Inferior parietal cortex (tissue), 1 donor: ENCODE measurements at regions not wholly inside any gene's neighbourhood (a gene's known extent, or its start where the extent isn't known, plus 50 kb on each side); places are given as distances from the start of the nearest gene placed in this dataset.
"Not testable (repeated sequence)": the region's sequence is repeated elsewhere in the genome, so short reads cannot be mapped to it uniquely, and the experiment has no call there.

Experiments used
- DNase-seq: peaks from one replicate; pipeline ENCODE4 v3.0.0-alpha.2; 2016; ENCODE audit errors: extremely low spot score

DNA sequence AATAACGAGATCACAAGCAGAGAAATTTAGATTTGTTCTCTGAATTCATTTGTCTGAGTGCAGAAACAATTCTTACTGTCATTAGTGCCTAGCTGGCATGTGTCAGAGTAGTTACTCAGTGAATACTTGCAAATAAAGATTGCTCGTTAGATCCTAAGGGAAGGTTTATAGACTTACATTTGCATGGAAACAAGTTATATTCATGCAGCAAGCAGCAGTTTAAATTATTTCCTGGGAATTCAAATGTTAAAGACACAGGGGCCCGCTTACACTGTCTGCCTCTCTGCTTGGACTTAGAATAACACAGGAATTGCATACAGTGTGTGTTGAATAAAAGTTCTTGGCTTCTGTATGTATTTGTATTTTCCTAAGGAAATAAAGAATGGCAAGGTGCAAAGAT is 680.6 kb upstream of the NECTIN3 start:
- no peak for DNase-seq

DNA sequence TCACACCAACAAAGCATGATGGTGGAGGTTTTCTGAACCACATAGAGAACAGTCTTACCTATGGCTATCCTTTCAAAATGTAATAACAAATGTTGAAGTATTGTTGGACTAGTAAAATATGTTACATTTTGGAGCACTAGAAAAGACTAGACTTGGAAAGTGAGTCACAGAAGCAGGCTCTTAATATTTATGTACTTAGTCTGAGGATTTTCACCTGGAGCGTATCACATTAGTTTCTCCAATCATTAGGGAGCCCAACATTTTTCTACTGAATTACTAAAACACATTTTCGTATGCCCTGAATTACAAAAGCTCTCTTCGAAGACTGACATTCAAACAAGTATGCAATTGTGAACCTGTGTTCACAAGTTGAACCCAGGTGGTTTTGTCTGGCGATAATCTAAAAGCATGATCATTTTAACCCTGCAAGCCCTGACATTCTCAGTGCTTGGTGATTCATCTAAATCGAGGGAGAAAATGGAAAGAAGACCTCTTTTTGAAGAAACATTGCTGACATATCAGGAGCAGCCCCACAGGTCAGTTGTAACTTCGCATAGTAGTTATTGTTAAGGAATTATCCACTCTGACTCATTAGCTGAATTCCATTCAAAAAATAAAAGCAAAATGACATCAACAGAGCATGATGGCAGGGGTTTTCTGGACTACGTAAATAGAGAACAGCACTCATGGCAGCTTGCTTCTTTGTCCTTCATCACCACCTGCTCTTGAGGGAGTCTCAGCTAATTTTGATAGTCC is 679.8 kb upstream of the NECTIN3 start:
- DNase-seq: no peak

DNA sequence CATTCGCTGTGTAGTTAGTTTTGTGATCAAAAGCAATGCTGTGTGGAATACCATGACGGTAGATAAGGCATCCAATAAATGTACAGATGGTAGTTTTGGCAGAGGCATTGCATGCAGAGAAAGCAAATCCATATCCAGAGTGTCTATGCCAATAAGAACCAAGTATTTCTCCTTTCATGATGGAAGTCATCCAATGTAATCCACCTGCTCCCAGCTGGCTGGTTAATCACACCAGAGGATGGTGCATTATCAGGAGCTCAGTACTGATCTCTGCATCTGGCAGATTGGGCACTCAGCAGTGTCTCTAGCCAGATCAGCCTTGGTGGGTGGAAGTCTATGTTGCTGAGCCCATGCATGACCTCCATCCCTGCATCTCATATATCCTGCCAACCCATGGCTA is 677.7 kb upstream of the NECTIN3 start:
- DNase-seq: no peak

DNA sequence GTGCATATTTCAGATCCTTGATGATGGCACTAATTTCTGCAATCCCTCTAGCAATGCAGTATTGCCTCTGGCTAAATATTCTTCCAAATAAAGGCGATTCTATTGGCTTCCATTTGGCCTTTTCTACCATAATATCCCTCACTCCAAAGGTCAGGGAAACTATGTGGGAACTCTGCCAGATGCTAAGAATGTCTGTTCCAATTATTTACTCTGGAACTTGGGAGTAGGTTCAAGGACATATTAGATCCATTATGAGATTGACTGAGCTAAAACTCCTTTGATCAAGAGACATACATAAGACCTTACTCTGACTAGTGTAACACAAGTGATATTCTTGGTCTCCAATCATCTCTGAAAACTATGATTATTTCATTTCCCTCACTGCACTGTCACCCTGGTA is 674.5 kb upstream of the NECTIN3 start:
- DNase-seq: no peak

DNA sequence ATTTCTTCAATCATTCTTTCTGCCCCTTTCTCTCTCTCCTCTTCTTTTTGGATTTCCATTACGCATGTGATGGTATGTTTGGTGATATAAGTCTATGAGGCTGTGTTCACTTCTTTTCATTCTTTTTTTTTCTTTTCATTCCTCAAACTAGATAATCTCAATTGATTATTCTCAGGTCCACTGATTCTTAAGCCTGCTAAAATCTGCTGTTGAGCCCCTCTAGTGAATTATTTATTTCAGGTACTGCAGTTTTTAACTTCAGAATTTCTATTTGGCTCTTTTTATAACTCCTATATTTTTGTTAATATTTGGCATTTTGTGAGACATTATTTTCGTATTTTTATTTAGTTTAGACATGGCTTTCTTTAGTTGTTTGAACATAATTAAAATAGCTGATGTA is 671.3 kb upstream of the NECTIN3 start:
- no peak for DNase-seq

DNA sequence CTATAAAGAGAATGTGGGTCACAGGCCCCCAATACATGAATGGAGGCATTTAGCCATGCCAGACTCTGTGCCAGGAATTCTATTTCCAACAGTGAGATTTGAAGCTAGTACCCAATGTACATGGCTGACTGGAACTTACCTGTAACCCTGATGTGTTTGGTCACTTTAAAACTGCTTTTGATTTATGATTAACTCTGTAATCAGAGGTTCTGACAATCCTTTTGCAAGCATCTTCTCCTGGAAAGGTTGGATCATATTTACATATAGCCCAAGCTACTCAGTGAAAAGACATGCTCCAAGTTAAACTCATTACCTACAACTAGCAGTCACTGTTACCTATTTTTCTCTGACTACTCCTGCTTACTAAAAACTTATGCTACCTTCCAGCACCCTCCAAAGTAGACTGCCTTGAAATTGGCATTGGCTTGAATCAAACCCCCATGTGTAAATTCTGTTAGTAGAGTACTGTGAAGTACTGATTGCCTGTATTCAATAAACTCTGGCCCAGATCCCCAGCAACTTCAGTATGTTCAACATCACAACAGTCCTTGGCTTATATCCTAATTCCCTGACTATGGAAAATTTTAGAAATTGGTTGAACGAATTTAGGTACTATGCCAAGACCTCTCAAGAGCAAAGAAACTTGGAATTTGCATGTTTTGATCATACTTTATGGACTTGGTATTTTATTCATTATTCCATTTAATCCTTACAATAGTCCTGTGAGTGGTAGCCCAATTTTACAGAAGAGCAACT is 665.6 kb upstream of the NECTIN3 start:
- no peak for DNase-seq

DNA sequence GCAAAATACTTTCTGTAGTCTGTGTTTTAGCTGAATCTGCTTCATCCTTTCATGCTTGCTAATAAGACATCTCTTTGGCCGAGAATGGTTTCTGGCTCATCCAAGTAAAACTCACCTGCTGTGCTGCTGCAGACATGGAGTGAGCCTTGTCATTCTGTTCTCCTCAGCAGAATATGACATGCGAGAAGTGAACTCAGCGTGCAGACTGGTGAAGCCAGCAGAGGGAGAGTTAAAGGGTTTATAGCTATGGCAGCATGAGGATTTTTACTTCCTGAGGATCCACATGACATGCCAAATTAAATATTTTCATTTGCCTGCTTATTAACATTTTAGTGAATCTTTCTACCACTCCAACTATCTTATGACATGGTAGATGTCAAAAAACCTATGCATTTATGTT is 658.4 kb upstream of the NECTIN3 start:
- DNase-seq: no peak

DNA sequence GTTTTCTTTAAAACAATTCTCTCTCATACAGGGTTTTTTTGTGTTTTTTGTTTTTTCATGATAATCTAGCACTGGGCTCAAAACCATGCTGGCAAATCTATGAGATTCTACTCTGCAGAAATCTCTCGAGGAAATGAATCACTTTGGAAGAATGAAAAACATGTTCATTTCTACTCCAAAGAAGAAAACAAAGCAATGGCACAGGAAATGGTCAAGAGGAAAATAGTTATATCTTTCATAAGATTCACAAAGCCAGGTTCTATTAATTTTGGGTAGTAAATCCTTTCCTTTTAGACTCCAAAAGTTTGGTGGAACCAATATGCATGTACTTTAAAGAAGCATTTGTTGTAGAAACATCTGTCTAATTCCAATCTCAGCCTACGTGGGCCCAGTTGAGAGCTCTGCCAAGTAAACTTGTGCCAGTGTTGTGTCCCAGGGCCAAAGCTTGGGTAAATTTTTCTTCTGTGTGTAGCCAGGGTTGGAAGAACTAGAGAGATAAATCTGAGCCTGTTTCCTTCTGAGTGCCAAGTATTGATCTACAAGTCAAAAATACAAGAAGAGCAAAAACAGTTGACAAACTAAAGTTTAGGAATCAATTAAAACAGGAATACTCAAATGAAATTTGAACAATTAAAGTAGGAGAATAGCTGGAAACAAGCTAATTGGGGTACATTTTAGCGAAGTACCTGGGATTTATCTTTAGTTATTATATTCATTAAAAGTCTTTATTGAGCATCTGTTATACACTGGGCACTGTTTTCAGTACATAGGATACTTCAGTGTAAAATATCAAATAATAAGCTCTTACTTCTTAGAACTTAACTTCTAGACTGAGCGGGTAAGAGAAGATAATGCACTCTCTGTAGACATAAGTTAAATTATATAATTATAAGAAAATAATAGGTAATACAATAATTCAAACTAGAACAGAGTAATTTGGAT is 657.5 kb upstream of the NECTIN3 start:
- no peak for DNase-seq

DNA sequence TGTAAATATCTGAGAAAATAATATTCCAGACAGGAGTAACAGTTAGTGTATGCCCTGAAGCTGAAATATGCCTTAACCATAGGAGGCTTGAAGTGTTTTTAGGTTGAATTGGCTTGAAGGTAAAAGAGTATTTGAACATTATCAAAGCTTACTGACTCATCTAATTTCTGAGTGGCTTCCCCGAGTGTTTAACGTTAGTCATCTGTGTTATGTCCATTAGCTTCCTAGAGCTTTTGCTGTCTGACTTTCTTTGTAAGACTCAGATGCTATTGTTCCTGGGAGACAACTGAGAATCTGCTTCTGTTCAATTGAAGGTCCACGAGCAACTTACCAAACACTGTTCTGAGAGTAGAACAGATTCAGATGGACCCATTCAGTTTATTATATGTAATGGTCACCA is 656.8 kb upstream of the NECTIN3 start:
- no peak for DNase-seq

DNA sequence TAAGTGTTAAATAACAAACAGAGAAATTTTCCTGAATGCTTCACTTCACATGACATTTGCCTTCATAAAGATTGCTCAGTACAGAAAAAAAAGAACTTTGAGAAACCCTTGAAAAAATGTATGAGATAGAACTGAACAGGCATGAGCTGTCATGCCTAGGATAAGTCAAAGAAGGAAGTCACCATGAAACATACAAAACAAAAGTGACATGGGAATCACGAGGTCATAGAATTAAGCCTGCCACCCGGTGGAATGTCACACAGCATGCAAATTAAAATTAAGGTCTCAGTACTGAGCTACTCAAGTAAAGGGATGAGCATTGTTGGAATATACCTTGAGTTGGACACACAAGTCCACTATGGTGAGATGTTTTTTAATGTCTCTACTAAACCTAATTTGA is 652.5 kb upstream of the NECTIN3 start:
- no peak for DNase-seq

DNA sequence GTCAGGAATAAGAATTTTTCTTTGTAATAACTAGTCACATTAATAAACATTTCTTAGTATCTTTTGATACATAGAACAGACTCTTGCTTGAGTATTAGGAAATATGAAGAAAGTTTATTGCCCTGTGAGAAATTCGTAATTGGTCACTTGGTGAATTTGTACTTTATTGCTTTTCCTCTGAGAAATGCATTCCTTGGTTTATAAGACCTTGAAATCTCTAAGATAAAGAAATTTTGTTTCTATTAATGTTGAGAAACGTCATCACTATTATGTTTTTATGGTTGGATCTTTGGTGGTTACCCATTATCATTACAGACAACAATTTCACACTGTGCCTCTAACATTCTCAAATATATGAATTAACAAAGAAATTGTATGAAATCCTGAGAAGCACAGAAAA is 652.0 kb upstream of the NECTIN3 start:
- DNase-seq: no peak

DNA sequence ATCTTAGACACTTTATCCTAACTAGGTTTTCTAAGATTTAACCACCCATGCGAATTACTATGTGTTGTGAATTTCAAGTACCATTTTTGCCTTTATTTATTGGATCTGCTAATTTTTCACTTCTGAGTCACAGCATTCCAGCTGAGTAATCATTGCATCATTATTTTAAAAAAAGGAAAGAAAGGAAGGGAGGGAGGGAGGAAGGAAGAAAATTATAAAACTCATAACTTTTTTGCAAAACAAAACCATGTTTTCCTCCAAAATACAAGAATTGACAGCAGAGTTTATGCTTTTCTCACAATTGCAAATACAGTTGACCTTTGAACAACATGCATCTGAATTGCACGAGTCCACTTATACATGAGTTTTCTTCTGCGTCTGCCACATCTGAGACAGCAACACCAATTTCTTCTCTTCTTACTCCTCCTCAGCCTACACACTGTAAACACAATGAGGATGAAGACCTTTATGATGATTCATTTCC is 651.4 kb upstream of the NECTIN3 start:
- DNase-seq: peak; percentile 11

DNA sequence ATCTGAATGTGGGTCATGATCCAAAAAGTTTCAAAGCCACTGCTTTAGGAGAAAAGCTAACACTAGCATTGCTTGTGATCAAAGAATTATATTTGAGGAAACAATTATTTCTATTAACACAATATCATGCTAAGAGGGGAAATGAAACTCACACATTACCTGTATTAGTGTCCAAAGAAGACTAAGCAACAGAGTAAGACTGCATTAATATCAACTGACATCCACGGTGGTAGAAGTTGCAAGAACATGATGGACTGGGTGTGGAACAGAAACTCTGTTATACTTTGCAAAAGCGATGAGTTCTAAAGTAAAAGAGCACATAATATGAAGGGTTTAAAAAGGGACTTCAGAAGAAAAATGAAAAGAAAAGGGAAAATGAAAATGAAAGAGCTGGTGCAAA is 648.3 kb upstream of the NECTIN3 start:
- no peak for DNase-seq

DNA sequence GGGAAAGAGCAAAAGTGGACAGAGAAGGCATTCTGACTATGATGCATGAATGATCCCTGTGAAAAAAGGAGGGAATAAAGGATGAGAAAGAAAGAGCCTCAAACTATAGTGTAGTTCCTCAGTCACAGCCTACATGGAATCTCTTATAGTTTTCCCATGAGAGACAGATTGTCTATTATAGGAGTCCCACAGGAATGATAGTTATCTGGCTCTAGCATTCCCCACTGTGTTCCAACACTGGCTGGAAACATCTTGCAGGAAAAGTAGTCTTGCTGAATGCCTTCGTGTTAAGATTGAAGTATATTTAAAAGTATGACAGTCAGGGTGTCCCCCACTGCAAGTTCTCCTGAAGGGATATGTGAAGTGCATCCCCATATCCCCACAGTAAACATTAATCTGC is 641.5 kb upstream of the NECTIN3 start:
- no peak for DNase-seq

DNA sequence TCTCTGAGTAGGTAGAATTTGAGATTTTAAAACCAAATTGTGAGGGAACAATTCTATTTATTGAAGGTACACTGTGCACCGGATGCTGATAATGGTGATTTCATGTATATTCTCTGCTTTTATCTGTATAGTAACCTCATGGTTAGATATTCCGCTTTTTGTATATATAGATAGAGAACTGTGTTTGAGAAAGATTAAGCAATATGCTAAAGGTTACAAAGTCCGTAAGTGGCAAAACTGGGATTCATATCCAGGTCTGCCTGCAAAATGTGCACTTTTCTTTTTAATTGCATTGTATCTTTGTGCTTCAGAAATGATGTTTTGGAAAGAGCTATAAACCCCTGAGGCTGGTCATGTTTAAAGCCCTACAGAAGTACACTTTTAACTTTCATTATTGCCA is 635.4 kb upstream of the NECTIN3 start:
- no peak for DNase-seq

DNA sequence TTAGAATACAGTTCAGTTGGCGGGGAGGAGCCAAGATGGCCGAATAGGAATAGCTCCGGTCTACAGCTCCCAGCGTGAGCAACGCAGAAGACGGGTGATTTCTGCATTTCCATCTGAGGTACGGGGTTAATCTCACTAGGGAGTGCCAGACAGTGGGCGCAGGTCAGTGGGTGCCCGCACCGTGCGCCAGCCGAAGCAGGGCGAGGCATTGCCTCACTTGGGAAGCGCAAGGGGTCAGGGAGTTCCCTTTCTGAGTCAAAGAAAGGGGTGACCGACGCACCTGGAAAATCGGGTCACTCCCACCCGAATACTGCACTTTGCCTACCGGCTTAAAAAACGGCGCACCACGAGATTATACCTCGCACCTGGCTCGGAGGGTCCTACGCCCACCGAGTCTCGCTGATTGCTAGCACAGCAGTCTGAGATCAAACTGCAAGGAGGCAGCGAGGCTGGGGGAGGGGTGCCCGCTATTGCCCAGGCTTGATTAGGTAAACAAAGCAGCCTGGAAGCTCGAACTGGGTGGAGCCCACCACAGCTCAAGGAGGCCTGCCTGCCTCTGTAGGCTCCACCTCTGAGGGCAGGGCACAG is 631.5 kb upstream of the NECTIN3 start:
- not testable (repeated sequence) for DNase-seq

DNA sequence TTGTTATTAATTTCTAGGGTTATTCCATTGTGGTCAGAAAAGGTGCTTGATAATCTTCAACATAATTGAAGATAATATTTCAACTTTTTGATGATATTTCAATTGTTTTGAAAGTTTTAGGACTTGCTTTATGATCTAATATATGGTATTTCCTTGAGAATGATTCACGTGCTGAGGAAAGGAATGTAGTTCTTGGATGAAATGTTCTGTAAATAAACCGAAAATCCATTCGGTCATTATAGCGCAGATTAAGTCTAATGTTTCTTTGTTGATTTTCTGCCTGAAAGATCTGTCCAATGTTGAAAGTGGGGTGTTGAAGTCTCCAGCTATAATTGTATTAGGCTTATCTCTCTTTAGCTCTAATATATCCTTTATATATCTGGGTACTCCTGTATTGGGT is 617.5 kb upstream of the NECTIN3 start:
- DNase-seq: no peak

DNA sequence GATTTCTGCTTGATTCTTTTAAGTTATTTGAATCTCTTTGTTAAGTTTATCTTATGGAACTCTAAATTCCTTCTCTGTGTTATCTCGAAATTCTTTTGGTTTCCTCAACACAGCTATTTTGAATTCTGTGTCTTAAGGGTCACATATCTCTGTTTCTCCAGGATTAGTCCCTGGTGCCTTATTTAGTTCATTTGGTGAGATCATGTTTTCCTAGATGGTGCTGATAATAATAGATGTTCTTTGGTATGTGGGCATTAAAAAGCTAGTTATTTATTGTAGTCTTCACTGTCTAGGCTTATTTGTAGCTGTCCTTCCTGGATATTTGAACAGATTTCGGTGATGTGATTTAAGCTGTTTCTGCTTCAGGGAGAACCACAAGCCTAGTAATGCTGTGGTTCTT is 615.6 kb upstream of the NECTIN3 start:
- DNase-seq: no peak

DNA sequence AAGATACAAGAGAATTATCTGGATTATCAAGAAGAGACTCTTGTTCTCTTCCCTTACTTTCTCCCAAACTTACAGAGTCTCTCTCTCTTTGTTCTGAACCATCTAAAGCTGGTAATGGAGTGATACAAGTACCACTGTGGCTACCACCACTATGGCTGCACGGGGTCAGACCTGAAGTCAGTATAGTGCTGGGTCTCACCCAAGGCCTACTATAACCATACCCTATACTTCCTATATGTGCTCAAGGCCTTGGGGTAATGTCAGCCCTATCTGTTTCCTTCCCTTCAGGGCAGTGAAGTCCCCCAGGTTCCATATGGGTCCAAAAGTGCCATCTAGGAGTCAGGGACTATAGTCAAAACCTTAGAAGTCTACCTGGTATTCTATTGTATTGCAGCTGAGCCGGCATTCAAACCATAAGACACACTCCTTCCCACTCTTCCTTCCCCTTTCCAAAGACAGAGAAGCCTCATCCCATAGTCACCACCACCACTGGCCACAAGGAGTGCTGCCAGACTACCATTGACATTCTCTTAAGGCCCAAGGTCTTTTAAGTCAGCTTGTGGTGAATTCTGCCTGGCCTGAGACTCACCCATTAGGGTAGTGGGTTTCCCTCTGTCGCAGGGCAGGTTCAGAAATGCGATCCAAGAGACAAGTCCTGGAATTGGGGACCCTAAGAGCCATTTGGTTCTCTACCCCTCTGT is 615.0 kb upstream of the NECTIN3 start:
- no peak for DNase-seq

DNA sequence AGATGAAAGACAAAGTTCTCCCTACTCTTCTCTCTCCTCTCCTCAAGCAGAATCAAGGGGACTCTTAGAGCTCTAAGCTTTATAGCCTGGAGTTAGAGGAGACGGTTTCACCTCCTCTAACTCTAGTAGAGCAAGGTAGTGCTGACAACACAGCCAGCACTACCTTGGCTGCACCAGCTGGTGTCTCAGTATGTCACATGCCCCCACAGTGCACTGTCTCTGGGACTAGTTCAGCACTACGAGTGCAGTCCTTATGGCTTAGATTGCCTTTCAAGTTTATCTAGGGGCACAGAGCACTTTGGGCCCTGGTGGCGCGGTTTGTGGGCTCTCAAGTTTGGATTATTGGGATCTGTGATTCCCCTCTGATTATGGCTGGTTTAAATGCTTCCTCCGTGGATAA is 614.1 kb upstream of the NECTIN3 start:
- no peak for DNase-seq

DNA sequence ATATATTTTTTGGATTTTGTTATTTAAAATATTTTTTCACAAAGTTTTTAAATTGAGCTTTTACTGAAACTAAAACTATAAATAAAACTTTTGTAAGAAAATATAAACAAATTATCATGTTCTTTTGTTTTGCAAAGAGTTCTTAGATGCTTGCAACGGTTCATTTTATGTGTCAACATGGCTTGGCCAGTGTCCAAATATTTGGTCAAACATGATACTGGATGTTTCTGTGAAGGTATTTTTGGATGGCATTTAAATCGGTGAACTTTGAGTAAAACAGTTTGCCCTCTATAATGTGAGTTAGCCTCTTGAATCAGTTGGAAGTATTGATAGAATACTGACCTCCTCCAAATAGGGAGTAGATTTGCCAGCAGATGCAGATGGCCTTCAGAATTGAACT is 612.6 kb upstream of the NECTIN3 start:
- no peak for DNase-seq
